GM12864 (cell line): ENCODE measurements at regions not wholly inside any gene's neighbourhood (a gene's known extent, or its start where the extent isn't known, plus 50 kb on each side); places are given as distances from the start of the nearest gene placed in this dataset.

Experiments used
- DNase-seq: peaks from one replicate; pipeline ENCODE4 v3.0.0-alpha.2; 2011; ENCODE audit warnings: low read depth
- H3K4me3 ChIP-seq: 2 replicates; pipeline ENCODE4 v1.5.1; 2011; ENCODE audit warnings: mild to moderate bottlenecking, low read depth, low read length, control low read depth
- TF ChIP-seq, protein P1 (sequence below): IDR thresholded peaks from 2 replicates; pipeline ENCODE4 v1.5.1; 2011; ENCODE audit warnings: low read depth, mild to moderate bottlenecking, moderate library complexity, low read length, control low read depth, inconsistent platforms; ENCODE audit errors: missing control alignments

DNA sequence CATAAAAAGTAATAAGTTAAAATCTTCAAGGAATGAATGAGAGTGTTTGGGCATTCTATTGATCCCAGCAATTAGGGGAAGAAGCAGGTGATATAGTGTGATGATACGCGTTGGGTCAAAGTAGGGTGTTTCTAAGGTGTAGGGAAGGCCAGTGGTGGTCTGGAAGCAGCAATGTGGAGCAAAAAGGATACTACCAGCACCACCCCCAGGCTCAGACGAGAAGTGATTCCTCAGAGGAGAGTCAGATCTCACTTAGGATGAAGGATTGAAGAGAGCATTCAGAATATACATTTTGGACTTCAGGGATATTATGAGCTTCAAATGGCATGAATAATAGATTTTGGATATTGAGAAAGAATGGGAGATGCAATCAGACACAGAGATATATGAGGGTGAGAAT is 497.6 kb downstream of the RMST start:
- DNase-seq, result no peak
- TF ChIP-seq, protein P1, sequence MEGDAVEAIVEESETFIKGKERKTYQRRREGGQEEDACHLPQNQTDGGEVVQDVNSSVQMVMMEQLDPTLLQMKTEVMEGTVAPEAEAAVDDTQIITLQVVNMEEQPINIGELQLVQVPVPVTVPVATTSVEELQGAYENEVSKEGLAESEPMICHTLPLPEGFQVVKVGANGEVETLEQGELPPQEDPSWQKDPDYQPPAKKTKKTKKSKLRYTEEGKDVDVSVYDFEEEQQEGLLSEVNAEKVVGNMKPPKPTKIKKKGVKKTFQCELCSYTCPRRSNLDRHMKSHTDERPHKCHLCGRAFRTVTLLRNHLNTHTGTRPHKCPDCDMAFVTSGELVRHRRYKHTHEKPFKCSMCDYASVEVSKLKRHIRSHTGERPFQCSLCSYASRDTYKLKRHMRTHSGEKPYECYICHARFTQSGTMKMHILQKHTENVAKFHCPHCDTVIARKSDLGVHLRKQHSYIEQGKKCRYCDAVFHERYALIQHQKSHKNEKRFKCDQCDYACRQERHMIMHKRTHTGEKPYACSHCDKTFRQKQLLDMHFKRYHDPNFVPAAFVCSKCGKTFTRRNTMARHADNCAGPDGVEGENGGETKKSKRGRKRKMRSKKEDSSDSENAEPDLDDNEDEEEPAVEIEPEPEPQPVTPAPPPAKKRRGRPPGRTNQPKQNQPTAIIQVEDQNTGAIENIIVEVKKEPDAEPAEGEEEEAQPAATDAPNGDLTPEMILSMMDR, result no peak
- H3K4me3 ChIP-seq, result no peak overlapping the region

DNA sequence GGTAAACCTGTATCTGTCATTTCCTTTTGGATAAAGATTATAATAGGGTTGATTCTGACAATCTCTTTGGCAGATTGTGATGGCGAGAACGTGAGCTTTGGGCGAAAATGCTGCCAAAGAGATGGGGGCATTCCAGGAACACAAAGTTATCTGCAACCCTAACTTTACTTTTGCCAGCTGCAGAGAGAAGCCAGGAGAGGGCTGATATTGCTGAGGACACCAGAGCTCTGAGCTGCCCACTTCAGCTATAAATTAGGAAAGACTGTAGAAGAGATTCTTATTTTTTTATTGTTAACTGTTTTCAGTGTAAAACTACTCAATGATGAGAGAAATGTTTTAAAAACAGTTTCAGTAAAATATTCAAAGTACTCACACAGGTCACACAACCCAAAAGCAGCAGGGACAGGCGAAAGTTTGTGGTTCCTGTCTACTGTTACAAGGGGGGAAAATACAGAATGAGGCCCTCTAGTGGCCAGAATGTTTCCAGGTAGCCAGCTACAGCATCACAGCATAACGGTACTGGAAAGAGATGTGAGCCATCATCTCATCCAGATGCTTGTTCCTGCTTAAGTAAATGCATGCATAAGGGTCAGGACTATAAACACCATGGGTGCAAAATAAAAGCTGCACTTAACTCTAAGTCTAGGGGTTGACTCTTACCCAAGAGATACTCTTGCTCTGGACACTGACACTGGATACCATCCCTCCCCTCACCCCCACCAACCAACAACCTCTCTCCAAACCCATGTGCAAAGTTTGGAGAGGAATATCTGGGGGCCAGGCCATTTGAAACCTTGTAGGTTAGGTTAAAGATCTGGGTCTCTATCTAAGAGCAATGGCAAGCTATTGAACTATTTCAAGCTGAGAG is 498.4 kb downstream of the RMST start:
- DNase-seq, result peak; percentile 13
- H3K4me3 ChIP-seq, result no peak overlapping the region
- TF ChIP-seq, protein P1, result peak; percentile 82

DNA sequence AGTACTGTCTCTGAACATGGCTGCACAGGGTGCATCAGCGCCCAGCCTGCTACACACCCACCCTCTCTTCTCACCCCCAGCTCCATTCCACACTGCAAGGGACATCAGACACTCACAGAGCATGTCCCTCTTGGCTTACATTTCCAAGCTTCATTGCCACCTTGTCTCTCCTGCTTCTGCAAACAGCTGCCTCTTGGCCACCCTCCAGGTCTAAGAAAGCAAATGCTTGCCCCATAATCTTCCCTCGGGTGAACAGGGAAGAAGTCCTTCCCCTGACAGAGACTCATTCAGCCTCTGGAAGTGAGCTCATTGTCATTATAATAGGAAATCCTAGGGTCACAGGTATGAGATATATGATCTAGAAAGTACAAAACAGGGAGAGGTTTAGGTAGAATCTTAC is 505.2 kb downstream of the RMST start:
- DNase-seq, result no peak

DNA sequence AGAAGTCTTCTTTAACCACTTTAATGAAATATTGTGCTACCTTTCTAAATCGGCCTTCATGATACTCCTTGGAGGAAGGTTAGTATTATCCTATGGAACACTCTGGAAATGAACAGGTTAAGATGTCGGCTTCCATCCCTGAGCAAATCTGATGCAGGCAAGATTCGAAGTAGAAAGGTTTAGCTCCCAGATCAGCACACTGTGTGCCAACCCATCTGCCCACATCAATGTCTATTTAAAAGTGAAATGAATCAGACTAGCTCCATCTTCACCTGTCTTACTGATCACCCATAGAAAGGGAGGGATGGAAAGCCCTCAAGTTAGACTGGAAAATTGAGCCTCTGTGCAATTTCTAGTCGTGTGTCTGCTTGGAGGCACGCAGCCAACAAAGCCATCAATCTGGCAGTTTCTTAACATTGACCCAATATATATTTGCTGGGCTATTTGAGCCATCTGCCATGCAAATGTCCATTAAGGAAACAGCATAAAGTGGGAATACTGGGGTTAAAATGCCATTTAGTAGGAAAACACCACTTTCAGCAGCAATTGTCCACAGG is 506.1 kb downstream of the RMST start:
- H3K4me3 ChIP-seq, result no peak overlapping the region
- TF ChIP-seq, protein P1, result no peak

More for the DNA sequence above, 505.2 kb downstream of the RMST start:
- H3K4me3 ChIP-seq, result no peak overlapping the region
- TF ChIP-seq, protein P1, result no peak

DNA sequence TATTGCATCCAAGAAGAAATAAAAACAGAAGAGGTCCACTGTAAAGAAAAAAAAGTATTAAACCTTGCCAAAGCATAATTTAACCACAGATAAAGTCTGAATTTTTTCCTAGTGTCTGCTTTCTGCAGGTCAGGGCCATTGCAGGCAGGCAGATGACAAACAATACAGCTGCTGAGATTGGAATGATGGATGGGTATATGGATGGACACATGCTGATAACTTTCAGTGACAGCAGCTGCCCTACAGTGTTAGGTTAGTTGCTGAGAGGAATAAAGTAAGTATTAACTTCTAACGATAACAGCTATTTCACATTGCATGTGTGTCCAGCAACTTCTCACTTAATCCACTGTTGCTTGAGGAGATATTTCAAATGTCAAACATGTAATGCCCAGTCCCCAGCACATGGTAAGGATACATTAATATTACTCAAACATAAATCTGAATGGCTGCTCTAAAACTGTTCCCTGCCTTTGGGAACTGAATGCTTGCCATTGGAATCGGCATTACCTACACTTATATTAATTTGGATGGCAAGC is 515.3 kb downstream of the RMST start:
- no peak overlapping the region for H3K4me3 ChIP-seq
- TF ChIP-seq, protein P1, result no peak
- DNase-seq, result no peak

More for the DNA sequence above, 506.1 kb downstream of the RMST start:
- no peak for DNase-seq

DNA sequence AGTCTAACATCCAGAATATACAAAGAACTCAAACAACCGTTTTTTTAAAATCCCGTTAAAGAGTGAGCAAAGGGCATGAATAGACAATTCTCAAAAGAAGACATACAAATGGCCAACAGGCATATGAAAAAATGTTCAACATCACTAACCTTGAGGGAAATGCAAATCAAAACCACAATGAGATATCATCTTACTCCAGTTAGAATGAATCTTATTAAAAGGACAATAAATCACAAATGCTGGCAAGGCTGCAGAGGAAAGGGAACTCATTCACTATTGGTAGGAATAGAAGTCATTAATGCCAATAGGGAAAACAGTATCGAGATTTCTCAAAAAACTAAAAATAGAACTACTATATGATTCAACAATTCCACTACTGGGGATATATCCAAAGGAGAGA is 520.1 kb downstream of the RMST start:
- DNase-seq, result no peak
- no peak overlapping the region for H3K4me3 ChIP-seq
- TF ChIP-seq, protein P1, result no peak
